Stimulated activated CD4-positive, alpha-beta T cell treated with anti-CD3 and anti-CD28 coated beads, Interleukin-2, amount 100 ng/mL, for 48 hours (primary cell): ENCODE measurements at regions not wholly inside any gene's neighbourhood (a gene's known extent, or its start where the extent isn't known, plus 50 kb on each side); places are given as distances from the start of the nearest gene placed in this dataset.
"Not testable (repeated sequence)": the region's sequence is repeated elsewhere in the genome, so short reads cannot be mapped to it uniquely, and the experiment has no call there.

Source experiments
- DNase-seq, 2 donors: peaks; one replicate each; pipeline ENCODE4 v3.0.0-alpha.2; 2020

DNA sequence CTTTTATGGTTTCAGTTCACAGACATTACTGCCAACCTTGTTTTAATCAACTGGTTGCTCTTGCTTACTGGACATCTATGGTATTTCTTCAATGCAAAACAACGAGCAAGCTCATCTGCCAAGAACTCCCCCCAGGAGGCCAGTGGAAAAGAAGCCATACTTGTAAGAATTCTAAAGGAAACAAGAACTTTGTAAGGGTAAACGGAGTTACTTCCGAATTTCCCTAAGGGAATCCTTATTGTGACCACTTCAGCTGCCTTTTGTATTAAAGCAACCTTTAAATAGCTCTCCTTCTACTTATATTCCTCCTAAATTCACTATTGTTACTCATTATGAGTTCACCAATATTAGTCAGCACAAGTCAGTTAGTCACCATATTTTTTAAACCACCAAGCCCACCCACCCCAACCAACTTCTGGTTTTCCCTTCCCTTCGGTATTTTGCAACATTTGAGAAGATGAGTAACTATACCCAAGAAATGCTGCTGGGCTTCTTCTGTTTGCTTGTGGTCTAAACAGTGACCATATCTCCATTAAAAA lies 602.8 kb upstream of the DIPK2B start:
- no peak for DNase-seq

DNA sequence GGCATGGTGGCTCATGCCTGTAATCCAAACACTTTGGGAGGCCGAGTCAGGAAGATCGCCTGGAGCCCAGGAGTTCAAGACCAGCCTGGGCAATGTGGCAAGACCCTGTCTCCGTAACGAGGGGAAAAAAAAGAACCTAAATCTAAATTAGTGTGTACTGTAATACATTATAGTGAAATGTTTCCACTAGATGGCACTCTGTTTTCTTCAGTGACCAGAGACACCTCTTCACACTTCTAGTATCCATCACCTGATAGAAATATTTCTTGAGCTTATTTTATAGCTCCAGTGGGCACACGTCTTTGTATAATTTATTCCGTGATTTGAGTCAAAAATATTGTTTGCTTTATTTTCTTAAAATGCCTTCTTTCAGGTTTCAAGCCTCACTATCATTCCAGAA lies 600.9 kb upstream of the DIPK2B start:
- DNase-seq = no peak

DNA sequence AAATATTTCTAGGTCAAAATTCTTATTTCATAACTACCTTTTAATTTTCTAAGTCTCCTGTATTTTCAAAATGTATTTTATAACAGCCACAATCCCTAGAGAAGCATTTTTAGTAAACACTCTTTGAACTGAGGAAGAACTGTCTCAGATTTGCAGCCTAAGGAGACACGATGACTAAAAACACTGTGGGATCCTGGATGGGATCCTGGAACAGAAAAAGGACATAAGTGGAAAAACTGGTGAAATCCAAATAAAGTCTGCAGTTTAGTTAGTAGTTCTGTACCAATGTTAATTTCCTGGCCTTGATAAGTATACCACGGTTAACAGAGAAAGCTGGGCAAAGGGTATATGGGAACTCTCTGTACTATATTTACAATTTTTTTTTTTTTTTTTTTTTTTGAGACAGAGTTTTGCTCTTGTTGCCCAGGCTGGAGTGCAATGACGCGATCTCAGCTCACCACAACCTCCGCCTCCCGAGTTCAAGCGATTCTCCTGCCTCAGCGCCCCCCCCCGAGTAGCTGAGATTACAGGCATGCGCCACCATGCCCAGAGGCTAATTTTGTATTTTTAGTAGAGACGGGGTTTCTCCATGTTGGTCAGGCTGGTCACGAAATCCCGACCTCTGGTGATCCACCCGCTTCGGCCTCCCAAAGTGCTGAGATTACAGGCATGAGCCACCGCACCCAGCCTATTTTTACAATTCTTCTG lies 600.2 kb upstream of the DIPK2B start:
- not testable (repeated sequence) for DNase-seq

DNA sequence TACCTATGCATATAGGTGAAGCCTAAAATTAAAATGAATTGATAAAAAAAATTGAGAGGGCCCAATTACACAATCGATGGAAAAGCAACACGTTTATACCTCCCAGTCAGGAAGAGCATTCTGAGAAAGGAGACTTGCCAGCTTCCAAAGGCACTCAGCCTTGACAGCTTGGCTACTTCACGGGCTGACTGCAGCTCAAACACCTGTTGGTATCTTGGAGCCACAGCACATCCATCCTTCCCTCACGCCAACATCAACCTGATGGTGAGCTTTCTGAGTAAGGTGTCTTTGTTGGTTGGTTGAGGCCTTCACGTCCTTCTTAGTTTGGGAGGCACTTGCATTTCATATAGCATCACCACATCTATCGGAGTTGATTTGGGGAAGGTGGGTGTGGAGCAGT lies 598.9 kb upstream of the DIPK2B start:
- no peak for DNase-seq

DNA sequence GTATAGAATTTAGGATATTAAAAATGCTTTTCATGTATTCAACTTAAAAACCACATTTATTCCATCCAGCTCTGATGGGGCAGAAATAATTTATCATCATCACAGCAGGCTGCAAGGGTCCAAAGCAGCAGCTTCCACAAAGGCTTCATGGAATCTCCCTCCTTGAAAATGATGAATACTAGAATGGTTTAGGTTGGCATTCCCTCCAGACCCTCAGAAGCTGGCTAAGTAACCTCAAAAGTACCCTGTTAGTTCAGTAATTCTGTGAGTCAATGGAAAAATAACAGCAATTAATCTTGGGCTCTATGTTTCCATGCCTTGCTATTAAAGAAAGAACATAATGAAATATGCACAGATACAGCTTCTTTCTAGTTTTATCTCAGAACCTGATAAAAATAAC lies 594.9 kb upstream of the DIPK2B start:
- no peak for DNase-seq

DNA sequence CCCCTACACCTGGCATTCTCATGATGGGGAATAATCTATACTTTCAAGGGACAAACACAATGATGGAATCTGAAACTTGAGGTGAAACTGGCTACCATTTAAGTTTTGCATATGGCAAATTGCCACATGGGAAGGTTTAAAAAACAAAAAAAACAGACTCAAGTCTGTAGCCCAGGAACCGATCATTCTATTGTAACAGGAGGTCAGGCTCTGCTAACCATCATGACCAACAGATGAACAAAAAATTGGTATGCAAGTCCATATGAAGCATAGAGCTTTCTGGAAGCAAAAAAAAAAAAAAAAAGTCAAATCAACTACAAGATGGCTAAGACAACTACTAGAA lies 594.3 kb upstream of the DIPK2B start:
- no peak for DNase-seq

DNA sequence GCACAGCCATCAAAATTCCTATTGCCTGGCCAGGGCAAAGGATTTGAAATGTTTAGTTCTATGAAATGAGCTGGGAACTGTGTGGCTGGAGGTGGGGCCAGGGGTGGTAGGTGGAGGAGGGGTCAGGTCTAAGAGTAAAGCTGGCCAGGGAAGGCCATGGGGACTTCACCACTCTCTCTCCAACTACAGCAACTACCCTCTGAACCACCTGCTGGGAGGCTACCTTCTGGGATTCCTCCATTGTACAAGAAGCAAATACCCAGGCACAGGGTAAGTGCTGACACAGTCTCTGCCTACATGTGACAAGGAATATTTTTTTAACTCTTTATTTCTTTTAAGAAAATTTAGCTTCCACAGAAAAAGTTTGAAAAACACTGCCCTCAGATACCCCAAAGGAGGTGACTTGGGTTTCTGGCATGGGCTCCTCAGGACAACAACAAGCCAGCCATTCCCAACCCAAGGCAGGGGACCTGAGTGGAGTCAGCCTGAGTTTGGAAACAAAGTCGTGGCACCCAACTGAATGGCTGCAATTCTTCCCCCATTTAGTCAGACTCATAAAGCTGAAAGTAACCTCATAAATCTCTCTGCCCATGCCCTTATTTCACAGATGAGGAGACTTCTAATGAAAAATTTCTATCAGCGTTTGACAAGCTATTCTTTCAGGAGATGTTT lies 593.8 kb upstream of the DIPK2B start:
- no peak for DNase-seq

DNA sequence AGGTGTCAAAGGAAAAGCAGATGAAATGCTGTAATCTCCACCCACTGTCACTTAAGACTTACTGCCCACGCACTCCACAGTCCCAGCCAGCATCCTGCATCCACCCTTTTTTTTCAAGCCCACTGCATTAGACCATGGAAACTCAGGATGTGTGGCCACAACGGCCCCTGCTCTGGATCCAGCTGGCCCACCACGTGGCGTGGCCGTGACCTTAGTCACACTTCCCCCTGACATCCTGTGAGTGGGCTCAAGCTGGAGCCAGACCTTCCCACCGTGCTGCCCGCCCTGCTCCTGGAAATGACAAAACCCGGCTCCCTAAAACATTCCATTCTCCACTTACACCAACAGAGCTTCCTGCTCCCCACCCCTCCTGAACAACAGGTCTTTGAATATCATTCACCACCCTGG lies 588.3 kb upstream of the DIPK2B start:
- no peak for DNase-seq

DNA sequence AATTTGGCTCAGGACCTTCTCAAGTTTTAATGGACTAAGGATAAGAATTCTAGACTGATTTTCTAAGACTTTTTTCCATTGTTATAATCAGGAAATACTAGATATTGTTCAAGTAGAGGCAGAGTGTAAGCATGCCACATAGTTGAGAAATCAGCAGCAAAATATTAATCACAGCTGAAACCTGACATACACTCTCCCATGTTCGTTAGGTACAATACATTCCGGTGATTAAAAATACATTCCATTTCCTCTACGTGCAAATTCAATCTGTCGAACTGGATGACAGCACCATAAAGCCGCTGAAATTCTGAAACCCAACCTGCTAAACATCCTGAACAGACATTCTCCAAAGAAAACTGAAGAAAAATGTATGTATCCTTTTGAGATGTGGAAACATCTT lies 587.6 kb upstream of the DIPK2B start:
- no peak for DNase-seq

DNA sequence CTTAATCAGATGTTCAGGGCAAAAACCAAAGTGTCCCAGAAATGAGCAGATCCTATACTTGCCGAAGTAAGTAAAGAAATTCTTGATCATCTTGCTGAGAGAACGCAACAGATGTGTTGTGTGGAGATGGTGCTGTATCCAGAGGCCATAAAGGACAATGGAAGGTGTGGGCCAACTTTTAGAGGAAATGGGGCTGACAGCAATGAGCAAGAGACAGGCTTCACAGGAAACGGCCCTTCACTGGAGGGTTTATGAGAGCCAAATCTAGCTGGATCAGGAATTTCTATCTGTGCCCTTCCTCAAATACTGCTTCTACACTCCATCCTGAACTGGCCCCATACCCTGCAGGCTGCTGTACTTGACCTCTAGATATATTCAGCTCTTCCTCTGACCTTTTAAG lies 583.9 kb upstream of the DIPK2B start:
- DNase-seq = no peak

DNA sequence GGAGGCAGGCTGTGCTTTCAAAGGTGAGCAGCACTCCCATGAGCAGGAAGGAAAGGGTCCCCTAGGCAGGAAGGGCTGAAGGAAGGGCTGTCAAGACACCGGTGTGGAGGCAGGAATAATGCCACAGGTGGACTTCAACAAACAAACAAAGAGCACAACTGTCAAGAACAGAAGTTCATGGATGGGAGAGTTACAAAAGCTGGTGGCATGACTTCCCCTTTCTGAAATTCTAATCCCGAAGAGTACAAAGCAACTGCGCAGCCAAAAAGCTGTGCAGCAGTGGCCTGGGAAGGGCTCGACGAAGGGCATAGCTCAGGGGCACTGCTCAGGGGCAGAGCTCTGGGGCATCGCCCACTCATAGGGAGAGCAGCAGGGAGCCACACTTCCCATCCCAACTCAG lies 582.3 kb upstream of the DIPK2B start:
- no peak for DNase-seq

DNA sequence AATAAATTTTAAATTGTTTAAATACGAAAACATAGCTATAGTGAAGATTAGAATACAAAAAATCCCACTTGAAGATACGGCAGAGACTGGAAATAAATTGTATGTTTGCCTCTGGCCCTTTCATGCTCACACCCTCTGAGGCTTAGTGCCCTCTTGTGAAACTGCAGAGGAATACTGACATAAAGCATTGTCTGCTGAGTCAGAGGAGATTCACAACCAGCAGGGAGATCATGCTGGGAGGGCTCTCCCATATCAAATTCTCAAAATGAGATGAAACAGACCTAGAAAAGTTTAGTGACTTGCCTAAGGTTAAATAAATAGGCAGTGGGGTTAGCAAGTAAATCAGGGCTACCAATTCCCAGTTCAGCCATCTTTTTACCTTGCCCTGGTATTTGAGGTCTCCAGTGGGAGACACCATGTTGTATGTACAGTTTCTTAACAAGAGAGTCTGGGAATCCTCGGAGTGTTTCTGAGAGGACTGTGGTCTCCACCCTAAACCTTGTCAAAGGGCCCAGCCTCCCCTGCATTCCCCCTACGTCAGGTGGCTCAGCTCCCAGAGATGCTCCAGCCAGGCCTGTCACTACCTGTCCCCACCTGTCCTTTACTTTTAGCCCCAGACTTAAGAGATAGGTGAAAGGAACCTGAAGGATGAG lies 581.4 kb upstream of the DIPK2B start:
- no peak for DNase-seq

DNA sequence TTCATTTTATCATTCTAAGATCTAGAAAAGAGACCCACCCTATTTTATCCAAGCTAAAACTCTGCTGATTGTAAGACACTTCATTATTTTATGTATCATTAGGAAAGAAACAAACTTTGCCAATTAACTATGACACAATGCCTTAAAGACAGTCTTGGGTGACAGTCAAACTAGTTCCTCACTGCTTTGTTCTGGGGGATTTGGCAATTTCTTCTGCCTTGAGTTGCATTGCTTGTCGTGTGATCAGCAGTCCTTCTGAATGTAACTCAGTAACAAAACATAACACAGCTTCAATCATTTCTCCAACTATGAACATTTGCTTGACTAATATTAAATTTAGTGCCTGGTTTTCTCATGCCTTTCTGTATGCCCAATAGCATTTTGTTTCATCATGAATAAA lies 577.9 kb upstream of the DIPK2B start:
- DNase-seq = no peak

DNA sequence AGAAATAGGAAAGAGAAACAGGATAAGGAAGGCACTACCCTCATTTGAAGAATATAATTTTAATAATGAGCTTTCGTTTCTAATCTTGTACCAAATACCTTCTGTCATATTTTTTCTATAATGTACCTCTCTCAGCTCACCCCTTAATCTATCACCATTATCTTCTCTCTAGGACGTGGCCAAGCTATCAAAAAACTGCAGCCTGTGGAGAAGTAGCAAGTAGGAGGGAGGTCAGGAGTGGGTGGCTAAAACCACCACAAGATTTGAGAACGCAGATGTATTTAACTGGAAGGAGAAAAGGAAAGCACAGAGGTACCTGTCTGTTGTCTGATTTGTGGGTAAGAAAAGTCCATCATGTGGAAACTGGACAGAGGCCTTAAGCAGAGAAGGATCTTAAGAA lies 576.7 kb upstream of the DIPK2B start:
- no peak for DNase-seq

DNA sequence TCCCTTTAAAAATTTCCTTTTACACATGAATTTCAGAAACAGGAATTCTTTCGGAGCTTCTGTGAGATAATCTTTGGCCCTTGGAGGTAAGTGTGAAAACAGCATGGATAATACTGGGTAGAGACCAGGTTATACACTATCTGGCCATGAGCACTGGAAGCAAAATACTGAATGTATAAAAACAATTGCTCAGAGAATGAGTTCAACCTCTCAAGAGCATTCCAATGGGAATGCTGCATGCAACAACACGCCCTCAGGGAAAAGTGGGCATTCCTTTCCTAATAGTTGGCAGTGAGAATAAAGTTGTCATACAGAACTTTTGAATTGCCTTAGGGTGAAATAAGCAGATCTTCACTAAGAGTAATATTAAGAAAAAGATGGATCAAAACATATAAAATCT lies 574.8 kb upstream of the DIPK2B start:
- no peak for DNase-seq

DNA sequence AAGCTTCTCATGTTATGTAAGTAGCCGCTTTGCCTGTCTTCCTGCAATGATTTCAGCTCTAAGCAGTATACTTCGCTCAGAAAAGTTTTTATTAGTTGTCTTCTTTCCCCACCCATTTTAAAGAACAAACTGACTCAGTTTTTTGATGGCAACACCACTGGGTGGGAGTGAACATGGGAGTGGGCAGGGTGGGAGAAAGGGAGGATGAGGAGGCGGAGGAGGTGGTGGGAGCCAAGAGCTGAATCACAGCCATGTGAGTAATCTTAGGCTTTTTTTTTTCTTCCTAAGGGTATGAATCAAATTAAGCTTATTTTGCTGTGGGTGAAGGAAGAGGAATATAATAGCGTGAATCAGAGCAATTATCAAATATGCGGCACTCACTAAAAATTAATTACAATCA lies 574.3 kb upstream of the DIPK2B start:
- DNase-seq = no peak

DNA sequence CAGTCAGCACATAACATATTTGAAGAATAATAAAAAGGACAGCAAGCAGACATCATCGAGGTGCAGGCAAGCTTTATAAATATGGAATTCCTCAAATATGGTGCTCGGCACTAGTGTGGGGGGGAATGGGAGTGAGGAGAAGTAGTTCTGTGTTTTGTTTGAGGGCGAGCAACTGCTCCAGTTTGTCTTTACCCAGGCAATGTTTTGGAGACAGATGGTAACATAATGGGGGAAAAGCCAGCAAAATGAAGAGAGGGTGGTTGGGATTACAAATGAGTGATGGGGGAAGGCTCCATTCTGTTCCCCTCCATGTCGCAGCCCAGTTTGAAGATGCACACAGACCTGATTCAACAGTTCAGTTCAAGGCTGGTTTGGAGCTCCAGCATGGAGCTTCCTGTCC lies 572.9 kb upstream of the DIPK2B start:
- no peak for DNase-seq

DNA sequence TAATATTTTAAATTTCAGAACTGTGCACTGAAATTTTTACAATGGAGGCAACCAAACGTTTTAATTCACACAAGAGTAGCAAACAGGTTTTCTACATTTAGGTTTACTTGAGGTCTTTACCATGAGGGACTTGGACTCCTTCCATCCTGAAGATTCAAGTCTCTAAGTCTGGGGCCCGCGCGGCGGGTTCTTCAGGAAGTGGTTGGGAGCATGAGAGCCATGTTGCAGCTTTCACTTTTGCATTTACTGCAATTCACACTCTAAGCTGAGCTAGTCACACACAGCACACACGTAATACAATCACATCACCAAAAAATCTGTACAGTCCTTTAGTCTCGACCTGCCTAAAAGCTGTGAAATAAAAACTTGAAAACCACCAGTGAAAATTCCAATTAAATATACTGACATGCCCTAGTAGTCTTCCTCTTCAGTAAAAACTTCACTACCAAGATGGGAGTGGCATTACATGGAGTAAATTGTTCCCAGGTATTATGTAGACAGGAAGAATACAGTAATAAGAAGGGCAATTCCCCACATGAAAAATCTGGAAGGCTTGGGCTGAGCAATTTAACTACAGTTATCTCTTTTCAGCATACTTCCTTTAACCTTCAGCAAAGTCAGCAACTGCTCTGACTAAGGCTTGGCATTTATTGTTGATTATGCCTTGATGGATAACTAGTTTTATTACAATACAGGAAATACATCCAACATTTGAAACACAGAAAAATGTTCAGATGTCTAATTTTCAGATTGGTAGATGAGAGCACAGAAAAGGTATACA lies 571.1 kb upstream of the DIPK2B start:
- no peak for DNase-seq

DNA sequence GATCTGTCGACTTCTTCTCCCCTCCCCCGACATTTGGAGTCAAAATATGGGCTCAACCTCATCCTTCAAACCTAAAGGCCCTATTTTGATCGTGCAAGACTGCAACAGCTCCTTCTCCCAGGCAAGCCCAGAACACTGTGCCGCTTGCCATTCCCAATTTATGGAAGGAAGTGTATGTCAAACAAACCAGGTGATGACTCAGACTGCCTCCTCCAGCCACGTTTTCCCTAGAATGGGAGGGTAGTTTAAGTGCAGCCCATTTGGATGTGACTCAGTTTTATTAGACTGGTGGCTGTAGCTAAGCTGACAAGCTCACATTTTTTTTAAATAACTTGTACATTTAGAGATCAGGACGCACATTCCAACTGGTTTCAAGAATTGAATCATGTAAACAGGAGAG lies 570.4 kb upstream of the DIPK2B start:
- no peak for DNase-seq

DNA sequence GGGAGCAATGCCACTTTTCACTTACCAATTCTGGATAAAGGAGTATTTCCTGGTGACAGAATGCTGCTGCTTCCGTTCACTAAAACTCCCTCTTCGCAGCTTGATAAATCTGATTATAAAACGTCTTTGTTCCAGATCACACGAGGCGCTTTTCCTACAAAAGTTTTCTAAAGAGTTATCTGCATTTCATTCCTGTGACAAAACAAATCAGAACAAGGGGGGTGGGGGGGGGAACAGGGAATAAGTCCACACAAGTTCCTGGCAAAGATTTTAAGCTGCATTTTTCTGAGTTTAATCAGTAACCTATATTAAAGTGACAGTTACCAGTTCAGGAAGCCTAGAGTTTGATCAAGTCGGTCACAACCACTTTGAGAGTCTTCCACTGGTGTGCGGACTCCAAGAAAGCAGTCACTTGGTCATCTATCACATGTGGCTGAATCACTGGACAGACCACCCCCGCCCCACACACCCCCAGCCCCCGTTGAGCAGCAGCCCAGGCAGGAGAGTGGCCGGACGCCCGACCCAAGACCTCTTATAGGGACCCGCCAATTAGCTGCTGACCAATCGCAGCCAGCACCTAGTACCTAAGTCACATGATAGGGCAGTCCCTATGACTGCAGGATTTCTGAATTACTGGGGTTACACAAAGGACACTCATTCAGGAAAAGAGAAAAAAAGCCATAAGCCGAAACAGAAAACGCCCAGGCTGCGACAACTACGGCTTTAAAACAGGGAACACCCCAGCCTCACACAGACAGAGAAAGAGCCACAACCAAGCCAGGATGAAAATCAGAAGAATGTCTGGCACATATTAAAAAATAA lies 569.3 kb upstream of the DIPK2B start:
- no peak for DNase-seq

DNA sequence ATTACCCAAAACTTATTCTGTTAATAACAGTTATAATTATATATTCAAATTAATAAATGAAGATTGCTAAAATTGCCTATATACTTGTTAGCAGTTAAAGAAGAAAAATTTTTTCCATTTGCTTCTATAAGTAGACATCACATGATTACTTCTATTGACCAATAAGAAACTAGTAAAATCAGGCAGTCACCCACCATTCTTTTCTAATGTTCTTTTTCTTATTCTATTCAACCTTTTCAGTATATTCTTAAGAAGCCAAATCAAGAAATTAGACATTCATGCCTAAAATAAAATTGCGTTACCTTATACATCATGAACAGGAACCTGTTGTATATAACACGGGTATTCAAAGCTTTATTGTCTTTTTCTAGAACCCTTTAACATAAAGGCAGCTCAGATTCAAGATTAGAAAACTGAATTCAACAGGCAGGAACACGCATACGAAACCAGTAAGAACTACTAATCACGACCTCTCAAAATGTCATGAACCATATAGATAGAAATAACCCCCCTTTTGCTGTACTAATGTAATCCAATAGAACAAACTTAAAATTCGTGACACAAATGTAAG lies 568.1 kb upstream of the DIPK2B start:
- DNase-seq = no peak

DNA sequence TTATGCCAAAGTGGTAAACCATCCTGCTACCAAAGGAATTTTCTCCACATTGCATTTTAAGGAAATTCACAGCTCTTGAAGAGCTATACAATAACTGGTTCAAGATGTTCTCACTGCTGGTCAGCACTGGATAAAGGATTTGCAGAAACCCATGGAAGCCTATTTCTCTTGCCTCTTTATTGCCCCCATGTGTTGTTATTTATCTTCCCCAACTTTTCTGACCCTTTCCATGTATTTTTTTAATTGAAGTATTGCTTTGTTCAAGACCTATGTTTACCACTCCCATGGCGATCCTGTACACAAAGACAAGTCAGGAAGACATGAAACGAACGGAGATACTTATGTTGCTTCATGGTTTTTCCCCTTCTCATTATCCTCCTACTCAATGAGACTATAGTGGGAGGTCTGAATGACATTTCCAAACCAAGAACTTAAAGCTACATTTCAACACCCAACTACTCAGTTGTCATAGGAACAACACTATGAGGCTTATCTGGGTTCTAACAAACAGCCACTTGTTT lies 566.4 kb upstream of the DIPK2B start:
- DNase-seq = no peak
